A549 (cell line): ENCODE measurements at regions not wholly inside any gene's neighbourhood (a gene's known extent, or its start where the extent isn't known, plus 50 kb on each side); places are given as distances from the start of the nearest gene placed in this dataset.
A peak's percentile ranks its signal among the peaks of the same experiment; 100 is the strongest.
"Not testable (repeated sequence)": the region's sequence is repeated elsewhere in the genome, so short reads cannot be mapped to it uniquely, and the experiment has no call there.

Experiments used
- ATAC-seq, 2 experiments: fragments of 200-7000 bp in 1 of 2; fragments of >200 bp in 1 of 2; cut with Nextera tagmentation in 1 of 2; cut with Tn5 transposase in 1 of 2; 3 replicates each; pipeline versions ENCODE4 v1.8.0 to v1.9.1; 2018 to 2020; ENCODE audit warnings: mild to moderate bottlenecking in 1 of 2, moderate library complexity in 1 of 2
- CTCF ChIA-PET: fragments of 300-600 bp; sonication (Branson Sonifier 250); formaldehyde crosslinking; extraction: SDS; loops from one replicate; lab custom pipeline; 2021; ENCODE audit warnings: antibody characterized with exemption, inconsistent platforms; lab: Yijun Ruan, JAX
- POLR2A ChIA-PET: fragments of 350-600 bp; formaldehyde crosslinking; extraction: SDS; loops from one replicate; lab custom pipeline; 2021; ENCODE audit warnings: antibody characterized with exemption, inconsistent platforms; lab: Yijun Ruan, JAX
- DNase-seq, 2 experiments: peaks; one replicate each; pipeline versions ENCODE4 v3.0.0 to v3.0.0-alpha.2; 2011 to 2016; ENCODE audit warnings: low read depth in 1 of 2, low spot score in 1 of 2
- FAIRE-seq: peaks from 2 replicates; lab custom pipeline; 2011; peaks lifted over from hg19 to GRCh38; lab: Jason Lieb, UNC
- H3K27ac ChIP-seq, 2 experiments: fragments of >200 bp; sonication (Bioruptor Twin); formaldehyde crosslinking; 3 replicates each; pipeline ENCODE4 v1.5.1; 2016 to 2017
- H3K4me1 ChIP-seq: fragments of >200 bp; sonication (Bioruptor Twin); formaldehyde crosslinking; 3 replicates; pipeline ENCODE4 v1.6.1; 2016
- H3K4me2 ChIP-seq: fragments of >200 bp; sonication (Bioruptor Twin); formaldehyde crosslinking; 3 replicates; pipeline ENCODE4 v1.6.1; 2016
- H3K4me3 ChIP-seq: fragments of >200 bp; sonication (Bioruptor Twin); formaldehyde crosslinking; 3 replicates; pipeline ENCODE4 v1.5.1; 2016
- H3K9me3 ChIP-seq: fragments of >200 bp; sonication (Bioruptor Twin); formaldehyde crosslinking; 3 replicates; pipeline ENCODE4 v1.6.1; 2016
- CTCF ChIP-seq: fragments of >200 bp; sonication (Bioruptor Twin); formaldehyde crosslinking; IDR thresholded peaks from 3 replicates; pipeline ENCODE4 v1.5.1; 2016
- HOXB13 ChIP-seq: fragments of 250-450 bp; sonication (Bioruptor Pico); IDR thresholded peaks from 2 replicates; pipeline ENCODE4 v1.5.0; 2020; ENCODE audit warnings: low read depth, mild to moderate bottlenecking, moderate library complexity
- MAZ ChIP-seq: fragments of 150-350 bp; IDR thresholded peaks from 2 replicates; pipeline ENCODE4 v1.6.1; 2014; ENCODE audit warnings: antibody characterized with exemption, low read depth, low read length, borderline replicate concordance
- NFE2L2 ChIP-seq: fragments of 150-350 bp; conservative IDR thresholded peaks from 2 replicates; pipeline ENCODE4 v1.6.1; 2014; ENCODE audit warnings: low read length
- NR3C1 ChIP-seq: fragments of >200 bp; sonication (Bioruptor Twin); formaldehyde crosslinking; IDR thresholded peaks from 3 replicates; pipeline ENCODE4 v1.6.1; 2017
- RAD21 ChIP-seq, 2 experiments: fragments of >200 bp in 1 of 2; sonication (Bioruptor Twin) in 1 of 2; formaldehyde crosslinking in 1 of 2; IDR thresholded peaks in 1 of 2; conservative IDR thresholded peaks in 1 of 2; 2 replicates in 1 of 2; 3 replicates in 1 of 2; pipeline ENCODE4 v1.6.1; 2012 to 2018; ENCODE audit warnings: inconsistent platforms in 1 of 2
- WGBS: methylation state at CpG from one replicate; pipeline ENCODE4 v1.1.6; 2017; ENCODE audit errors: missing lambda C conversion rate; 5-methylcytosine and 5-hydroxymethylcytosine counted together

DNA sequence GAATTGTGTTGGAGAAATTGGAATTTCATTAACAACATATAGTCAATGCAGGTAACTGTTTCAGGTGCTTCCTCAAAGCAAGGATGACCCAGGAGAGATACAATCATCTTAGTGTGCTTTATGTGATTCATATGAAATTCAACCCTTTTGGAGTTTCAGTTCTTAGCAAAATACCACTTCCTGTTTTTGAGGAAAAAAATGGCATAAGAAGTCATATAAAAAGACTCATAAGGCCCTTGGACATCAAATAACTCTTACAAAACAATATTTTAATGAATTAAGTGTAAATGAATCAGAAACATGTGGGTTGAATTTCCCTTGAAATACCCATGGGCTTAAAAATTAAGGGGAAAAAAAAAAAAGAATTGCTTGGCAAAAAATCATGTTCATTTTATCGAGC, 926.6 kb downstream of the LTN1 start:
- Histone ChIP-seq H3K9me3 (no peaks in the 10 kb centered on the region), H3K4me2 (no peak overlapping the region), H3K4me1 (no peaks in the 10 kb centered on the region), H3K4me3 (no peak overlapping the region), H3K27ac (no peak overlapping the region)
- POLR2A ChIA-PET = no interaction called here
- TF ChIP-seq NFE2L2 (no peak), NR3C1 (no peak)
- DNase-seq (no peak), FAIRE-seq (no peak), ATAC-seq (no peak)
- CTCF ChIA-PET = no interaction called here
- 8% methylated on average over 1 of the region's 1 CpG for WGBS

DNA sequence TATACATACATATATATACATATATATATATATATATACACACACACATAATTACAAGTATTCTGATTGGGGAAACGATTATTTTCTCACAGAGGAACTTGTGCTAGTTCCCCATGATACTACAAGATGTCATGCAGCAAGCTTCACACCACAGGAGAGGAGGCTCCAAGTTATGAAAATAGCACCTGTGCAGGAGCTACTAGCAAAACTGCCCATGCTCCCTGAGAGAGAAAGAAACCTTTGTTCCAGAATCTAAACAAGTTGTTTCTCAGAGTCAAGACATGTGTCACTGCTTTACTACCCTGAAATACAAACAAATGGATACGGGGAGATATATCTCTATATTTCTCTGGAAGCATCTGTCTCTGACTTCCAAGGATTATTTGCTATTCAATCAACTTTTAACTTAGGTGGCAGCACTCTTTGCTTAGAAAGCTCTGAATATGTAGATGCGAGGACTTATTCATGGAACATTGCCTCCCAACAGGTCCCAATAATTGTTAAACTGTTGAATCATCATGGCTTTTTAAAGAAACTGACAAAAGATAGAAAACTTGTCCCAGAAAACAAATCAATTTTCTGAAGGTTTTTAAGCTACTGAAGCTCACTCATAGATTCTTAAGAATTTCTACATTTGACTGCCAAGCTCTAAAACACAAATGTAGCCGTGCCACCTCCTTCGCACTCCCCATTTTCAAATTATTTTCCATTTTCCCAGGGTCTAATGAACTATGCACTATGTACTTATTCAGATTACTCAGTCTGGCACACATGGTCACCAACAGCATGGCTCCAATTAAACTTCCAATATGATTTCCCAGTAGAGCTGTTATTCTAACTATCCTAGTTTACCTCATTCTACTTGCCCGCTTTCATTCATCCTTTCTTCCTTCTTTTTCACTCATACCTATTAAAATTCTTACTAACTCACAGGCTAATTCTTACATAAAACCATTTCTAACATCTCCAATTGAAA, 929.1 kb downstream of the LTN1 start:
- ChIA-PET POLR2A (no interaction called here), CTCF (interaction anchor here (0.6 kb wide), 2 partner anchors 11 to 327 kb away, joined by 3 read pairs; no protein-coding TSS in a partner anchor)
- H3K4me2 ChIP-seq = no peak overlapping the region
- ATAC-seq = no peak
- DNase-seq = no peak
- H3K4me3 ChIP-seq = no peak overlapping the region
- H3K4me1 ChIP-seq = no peaks in the 10 kb centered on the region
- no peak for FAIRE-seq
- 29% methylated on average over 6 of the region's 6 CpGs for WGBS
- no peaks in the 10 kb centered on the region for H3K9me3 ChIP-seq
- no peak overlapping the region for H3K27ac ChIP-seq
- no peak for TF ChIP-seq HOXB13 (CRISPR knock-in tag)
- no peak for TF ChIP-seq CTCF
- no peak for TF ChIP-seq MAZ

GRCh38 chr21:28052956-28053355, 939.7 kb downstream of the LTN1 start:
- CTCF ChIA-PET = not testable (repeated sequence)

DNA sequence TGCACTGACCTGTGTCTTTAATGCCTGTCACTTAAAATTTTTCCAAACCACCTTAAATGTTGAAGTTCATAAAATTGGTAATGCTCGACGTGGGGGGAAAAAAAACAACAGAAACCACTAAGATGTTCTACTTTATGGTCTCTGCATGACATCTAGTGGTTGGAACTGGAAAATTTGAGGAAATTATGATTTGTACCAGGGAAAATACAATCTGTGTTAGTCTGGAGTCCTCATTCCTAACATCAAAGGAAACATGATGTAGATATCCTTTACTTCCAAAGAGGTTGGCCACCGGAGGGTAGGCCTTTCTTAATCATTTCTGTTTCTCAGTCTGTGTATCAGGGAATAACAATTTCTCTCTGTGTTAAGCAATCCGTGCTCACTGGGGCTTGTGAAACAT, 941.0 kb downstream of the LTN1 start:
- H3K4me3 ChIP-seq, H3K9me3 ChIP-seq, H3K27ac ChIP-seq, H3K4me1 ChIP-seq, H3K4me2 ChIP-seq, FAIRE-seq, ATAC-seq, POLR2A ChIA-PET: not testable (repeated sequence)
- peak in 1 of 2 experiments; percentile 21; a peak in 2 of 5 replicates for TF ChIP-seq RAD21 (conservative IDR thresholded peaks at IDR 0.05 in 1 of 2, IDR thresholded peaks at IDR 0.05 in 1 of 2)
- peak in 1 of 2 experiments; percentile 1 for DNase-seq
- CTCF ChIA-PET = interaction anchor here (1.0 kb wide), 1 partner anchor 12 kb away, joined by 3 read pairs; no protein-coding TSS in a partner anchor
- 3% methylated on average over 4 of the region's 4 CpGs for WGBS

More at GRCh38 chr21:28052956-28053355, 939.7 kb downstream of the LTN1 start:
- H3K9me3 ChIP-seq, FAIRE-seq, H3K4me3 ChIP-seq, H3K4me2 ChIP-seq, H3K27ac ChIP-seq, POLR2A ChIA-PET, DNase-seq, H3K4me1 ChIP-seq, ATAC-seq: not testable (repeated sequence)
- 11% methylated on average over 1 of the region's 1 CpG for WGBS

DNA sequence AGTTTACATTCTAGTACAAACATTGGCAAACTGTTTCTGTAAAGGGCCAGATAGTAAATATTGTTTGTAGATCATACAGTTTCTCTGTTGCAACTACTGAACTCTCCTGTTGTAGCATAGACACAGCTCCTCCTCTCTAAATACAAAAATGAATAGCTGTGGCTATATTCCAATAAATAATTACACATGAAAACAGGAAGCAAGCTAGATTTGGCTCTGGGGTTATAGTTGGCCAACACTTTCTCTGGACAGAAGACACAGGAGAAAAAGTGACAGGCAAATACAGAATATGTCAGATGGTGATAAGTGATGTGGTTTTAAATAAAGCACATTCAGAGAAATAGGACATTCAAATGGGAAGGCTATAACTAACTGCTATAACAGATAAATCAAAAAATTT, 957.0 kb downstream of the LTN1 start:
- H3K4me3 ChIP-seq, H3K9me3 ChIP-seq, H3K4me1 ChIP-seq, CTCF ChIA-PET, DNase-seq, H3K27ac ChIP-seq, FAIRE-seq, H3K4me2 ChIP-seq, ATAC-seq, POLR2A ChIA-PET: not testable (repeated sequence)

GRCh38 chr21:28034916-28035315, 957.8 kb downstream of the LTN1 start:
- H3K9me3 ChIP-seq, FAIRE-seq, POLR2A ChIA-PET, H3K4me3 ChIP-seq, CTCF ChIA-PET, H3K4me2 ChIP-seq, DNase-seq, H3K4me1 ChIP-seq, ATAC-seq, H3K27ac ChIP-seq: not testable (repeated sequence)
- 0% methylated on average over 2 of the region's 2 CpGs for WGBS

DNA sequence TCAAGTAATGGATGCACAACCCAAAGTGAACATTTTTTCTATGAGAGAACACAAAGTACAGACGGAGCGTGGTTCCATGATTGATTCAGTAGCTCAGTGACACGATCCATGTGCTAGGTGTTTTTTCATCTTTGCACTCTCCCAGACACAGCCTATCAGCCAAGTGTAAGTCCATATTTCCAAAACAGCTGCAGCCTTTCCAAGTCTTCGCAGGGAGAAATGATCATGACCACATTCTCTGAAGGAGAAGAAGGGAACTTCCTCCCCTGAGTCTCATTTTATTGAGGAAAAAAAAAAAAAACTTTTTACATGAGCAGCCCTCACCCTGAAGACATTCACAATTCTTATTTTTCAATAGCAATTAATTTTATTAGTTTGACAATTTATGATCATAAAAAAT, 958.3 kb downstream of the LTN1 start:
- DNase-seq, H3K9me3 ChIP-seq, POLR2A ChIA-PET, H3K4me3 ChIP-seq, H3K4me2 ChIP-seq, FAIRE-seq, H3K4me1 ChIP-seq, H3K27ac ChIP-seq, ATAC-seq, CTCF ChIA-PET: not testable (repeated sequence)
- WGBS = 3% methylated on average over 4 of the region's 4 CpGs

- ATAC-seq, H3K9me3 ChIP-seq, POLR2A ChIA-PET, H3K4me2 ChIP-seq, H3K4me3 ChIP-seq, H3K4me1 ChIP-seq, CTCF ChIA-PET, H3K27ac ChIP-seq, FAIRE-seq, DNase-seq: not testable (repeated sequence)
- 25% methylated on average over 1 of the region's 1 CpG for WGBS
Observed at GRCh38 chr21:28032652-28033051, 960.0 kb downstream of the LTN1 start.

DNA sequence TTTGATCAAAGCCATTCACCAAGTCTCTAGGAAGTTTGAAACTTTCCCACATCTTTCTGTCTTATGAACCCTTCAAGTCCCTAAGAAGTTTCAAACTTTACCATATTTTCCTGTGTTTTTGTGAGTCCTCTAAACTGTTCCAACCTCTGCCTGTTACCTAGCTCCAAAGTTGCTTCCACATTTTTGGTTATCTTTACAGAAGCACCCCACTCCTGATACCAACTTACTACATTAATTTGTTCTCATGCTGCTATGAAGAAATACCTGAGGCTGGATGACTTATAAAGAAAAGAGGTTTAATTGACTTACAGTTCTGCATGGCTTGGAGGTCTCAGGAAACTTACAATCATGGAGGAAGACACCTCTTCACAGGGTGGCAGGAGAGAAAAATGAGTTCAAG, 961.6 kb downstream of the LTN1 start:
- ATAC-seq, H3K27ac ChIP-seq, CTCF ChIA-PET, POLR2A ChIA-PET, DNase-seq, FAIRE-seq, H3K4me2 ChIP-seq, H3K4me3 ChIP-seq, H3K4me1 ChIP-seq, H3K9me3 ChIP-seq: not testable (repeated sequence)
